Stimulated activated CD4-positive, alpha-beta T cell treated with anti-CD3 and anti-CD28 coated beads, Interleukin-1b, Interleukin-23, amount 100 ng/mL, for 4 hours (primary cell): ENCODE measurements at regions not wholly inside any gene's neighbourhood (a gene's known extent, or its start where the extent isn't known, plus 50 kb on each side); places are given as distances from the start of the nearest gene placed in this dataset.
A peak's percentile ranks its signal among the peaks of the same experiment; 100 is the strongest.
"Not testable (repeated sequence)": the region's sequence is repeated elsewhere in the genome, so short reads cannot be mapped to it uniquely, and the experiment has no call there.

ENCODE experiments used
- DNase-seq, 2 donors: peaks; one replicate each; pipeline ENCODE4 v3.0.0-alpha.2; 2020; ENCODE audit warnings: low read depth in 2 of 2

DNA sequence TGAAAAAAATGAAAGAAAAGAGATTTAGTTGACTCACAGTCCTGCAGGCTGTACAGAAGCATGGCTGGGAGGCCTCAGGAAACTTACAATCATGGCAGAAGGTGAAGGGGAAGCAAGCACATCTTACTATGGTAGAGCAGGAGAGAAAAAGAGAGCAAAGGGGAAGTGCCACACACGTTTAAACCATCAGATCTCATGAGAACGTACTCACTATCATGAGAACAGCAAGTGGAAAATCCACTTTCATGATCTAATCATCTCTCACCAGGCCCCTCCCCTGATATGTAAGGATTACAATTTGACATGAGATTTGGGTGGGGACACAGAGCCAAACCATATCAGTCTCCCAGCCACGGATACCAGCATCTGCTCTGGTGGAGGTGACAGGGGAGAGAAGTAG, 50.8 kb upstream of the CPOX start:
- DNase-seq: no peak

DNA sequence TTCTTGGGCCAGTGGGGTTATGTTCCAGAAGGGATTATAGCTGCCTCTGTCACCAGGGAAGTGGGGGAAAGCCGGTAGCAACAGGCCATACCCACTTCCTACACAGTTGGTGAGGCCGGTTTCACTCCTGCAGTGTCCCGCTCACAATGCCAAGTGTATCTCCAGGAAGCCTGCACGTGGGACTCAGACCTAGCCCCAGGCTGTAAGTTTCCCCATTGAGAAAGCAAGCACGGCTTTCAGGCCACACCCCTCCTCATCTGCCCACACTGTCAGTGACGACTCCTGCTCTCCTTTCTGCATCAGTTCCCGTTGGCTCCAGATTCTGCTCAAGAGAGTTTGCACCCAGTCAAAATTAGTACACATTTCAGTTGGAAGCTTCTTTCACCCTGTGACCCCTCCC, 51.6 kb upstream of the CPOX start:
- no peak for DNase-seq

DNA sequence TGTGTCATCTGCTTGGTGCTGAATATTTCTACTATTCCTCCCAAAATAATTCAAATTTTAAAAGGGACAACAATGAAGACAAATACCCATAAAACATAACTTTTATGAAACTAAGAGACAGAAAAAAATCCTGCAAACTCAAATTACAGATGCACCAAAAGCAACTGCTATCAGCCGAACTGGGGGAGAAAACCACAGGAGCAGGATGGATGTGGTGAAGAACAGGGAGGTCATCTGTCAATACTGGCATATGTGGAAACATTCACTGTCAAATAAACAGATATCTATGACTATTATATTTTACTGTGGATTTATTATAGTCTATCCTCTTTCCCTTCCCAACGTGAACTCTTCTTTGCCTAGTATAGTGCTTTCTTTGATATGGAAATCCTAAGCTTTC, 53.3 kb upstream of the CPOX start:
- no peak for DNase-seq

DNA sequence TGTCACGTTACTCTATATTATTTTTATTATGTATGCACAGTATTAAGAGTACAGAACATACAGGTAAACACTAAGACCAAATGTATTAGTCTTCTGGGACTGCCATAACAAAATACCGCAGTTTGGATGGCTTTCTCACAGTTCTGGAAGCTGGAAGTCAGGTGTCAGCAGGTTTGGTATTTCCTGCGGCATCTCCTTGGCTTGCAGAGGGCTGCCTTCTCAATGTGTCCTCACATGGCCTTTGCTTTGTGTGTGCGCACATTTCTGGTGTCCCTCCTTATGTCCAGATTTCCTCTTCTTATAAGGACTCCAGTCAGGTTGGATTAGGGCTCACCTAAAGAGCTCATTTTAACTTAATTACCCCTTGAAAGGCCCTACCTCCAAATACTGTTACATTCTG, 53.8 kb upstream of the CPOX start:
- DNase-seq: no peak

DNA sequence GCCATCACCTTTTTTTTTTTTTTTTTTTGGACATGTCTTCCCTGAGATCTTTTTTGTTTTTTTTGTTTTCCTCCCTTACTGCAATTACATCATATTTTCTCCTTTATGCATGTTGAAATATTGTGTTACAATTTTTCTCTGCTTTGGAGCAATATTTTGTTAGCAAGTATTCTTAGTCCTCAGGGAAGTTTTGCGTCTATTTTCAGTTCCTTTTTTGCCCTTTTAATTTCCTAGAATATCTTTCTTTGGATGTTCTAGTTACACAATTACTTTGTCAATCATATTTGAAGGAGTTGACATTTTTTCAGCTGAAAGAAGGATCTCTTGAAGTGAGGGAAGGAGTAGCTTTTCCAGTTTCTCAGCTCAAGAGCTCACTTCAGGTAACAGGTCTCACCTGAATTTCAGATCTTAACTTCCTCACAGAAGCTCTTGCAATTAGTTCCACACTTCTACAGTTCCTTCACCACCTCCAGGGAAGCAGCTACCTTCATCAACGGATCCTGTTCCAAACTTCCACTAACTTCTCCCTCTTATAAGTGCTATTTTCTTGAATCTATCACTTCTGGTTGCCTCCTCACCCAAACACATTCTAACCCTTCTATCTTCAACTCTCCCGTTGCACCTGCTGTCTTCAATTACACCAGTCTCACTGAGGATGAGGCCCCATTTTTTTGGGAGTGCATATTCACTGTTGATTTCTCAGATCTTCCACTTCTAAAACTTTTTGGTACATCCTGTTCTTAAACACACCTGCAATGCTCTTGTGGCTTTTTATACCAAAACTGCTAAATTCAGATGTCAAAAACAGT, 57.8 kb upstream of the CPOX start:
- no peak for DNase-seq

DNA sequence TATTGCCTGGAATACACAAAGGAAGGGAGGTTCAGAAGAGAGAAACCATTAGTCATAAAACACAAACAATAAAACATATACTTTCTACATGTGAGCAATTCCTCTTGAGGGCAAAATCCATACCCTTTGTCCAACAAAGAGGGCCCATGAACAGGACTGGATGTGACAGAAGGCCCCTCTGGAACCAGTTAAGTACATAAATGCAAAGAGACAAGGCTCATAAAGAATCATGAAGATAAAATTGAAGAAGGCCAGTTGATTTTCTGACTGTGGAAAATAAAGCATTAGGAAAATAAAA, 58.3 kb upstream of the CPOX start:
- no peak for DNase-seq

DNA sequence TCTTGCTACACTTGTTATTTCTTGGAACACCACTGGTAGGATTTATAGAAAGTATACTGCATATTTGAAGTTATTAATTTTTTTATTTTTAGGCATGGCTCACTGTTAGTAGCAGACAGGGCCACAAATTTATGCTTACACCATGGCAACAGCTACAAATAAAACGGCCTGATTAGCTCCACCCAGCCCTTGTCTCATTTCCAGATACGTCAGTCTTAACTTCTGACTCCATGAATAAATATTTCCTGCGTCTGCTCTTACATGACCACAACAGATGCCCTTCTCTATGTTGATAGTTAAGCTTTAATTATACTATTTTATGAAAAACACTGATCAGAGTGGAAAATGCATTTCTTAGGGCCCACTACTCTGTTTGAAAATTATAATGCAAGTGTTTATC, 62.3 kb upstream of the CPOX start:
- DNase-seq: no peak

DNA sequence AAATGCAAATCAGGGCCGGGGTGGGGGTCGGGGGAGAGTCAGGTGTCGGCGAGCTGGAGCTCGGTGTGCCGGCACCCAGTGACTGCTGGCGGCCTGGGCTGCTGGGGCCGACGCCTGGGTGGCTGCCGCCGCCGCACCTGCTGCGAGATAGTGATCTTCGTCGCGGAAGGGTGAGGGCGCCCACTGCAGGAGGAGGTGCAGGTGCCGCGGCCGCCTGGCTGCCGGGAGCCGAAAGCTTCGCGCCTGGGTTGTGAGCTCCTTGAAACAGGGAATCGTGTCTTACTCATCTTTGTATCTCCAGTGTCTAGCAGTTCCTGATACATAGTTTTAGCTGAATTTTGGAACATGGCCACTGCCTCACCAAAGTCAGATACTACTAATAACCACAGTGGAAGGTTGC, 64.0 kb upstream of the CPOX start:
- peak; percentile 8 to 18 for DNase-seq

DNA sequence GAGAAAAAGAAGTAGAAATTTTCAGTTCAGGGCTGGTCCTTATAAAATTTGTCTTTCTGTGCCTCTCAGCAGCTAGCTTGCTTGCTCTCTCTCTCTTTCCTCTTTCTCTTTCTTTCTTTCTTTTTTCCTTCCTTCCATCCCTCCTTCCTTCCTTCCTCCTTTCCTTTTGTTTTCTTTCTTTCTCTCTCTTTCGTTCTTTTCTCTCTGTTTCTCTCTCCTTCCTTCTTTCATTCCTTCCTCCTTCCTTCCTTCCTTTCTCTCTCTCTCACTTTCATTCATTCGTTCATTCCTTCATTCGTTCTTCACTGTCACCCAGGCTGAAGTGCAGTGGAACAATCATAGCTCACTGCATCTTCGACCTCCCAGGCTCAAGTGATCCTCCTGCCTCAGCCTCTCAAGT, 69.3 kb upstream of the CPOX start:
- DNase-seq: no peak

DNA sequence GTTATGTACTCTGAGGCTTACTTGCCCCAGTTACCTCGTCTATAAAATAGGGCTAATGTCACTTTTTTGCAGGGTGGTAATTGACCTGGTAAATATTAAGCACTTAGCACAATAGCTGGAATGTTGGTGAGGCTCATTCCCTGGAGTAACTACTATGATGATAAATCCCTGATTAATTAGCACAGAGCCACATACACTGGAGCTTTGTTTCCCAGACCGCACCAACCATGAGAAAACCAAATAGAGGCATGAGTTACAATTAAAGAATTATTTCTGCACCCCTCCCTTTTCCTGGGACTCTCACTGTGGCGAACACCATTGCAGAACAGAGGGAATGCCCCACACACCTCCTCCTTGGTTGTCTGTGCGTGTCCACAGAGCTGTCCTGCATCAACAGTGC, 76.6 kb upstream of the CPOX start:
- DNase-seq: no peak

DNA sequence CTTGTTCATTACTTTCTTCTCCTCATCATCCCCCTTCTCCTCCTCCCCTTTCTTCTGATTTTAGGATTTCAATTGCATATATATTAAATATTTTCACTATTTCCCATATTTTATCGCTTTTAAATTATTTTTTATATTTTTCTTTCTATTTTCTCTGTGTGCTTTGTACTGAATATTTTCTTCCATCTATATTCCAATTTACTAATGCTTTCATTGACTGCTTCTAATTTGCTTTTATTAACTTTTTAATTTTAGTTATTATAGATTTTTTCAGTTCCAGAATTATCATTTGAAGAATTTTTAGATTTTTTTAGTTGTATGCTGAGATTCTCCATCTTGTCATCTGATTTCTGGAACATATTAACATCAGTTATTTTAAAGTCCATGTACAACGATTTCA, 83.2 kb upstream of the ST3GAL6 start:
- no peak for DNase-seq

DNA sequence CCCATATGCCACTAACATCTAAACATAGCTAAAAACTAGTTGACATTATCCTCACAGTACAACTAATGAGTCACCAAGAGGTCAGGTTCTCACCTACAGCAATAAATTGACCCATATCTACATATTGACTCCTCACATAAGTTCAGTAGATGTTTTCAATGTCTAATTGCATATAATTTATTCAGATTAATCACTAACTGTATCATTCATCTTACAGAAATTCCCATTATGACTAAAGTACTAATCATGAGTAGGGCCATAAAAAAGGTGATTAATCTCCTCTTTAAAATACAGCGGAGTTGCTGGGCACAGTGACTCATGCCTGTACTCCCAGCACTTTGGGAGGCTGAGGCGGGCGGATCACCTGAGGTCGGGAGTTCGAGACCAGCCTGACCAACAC, 82.4 kb upstream of the ST3GAL6 start:
- DNase-seq: no peak

DNA sequence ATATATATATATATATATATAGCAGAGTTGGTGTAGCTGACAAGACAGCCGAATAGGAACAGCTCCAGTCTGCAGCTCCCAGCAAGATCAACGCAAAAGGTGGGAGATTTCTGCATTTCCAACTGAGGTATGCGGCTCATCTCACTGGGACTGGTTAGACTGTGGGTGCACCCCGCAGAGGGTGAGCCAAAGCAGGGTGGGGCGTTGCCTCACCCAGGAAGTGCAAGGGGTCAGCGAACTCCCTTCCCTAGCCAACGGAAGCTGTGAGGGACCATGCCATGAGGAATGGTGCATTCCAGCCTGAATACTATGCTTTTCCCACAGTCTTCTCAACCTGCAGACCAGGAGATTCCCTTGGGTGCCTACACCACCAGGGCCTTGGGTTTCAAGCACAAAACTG, 81.7 kb upstream of the ST3GAL6 start:
- DNase-seq: no peak

DNA sequence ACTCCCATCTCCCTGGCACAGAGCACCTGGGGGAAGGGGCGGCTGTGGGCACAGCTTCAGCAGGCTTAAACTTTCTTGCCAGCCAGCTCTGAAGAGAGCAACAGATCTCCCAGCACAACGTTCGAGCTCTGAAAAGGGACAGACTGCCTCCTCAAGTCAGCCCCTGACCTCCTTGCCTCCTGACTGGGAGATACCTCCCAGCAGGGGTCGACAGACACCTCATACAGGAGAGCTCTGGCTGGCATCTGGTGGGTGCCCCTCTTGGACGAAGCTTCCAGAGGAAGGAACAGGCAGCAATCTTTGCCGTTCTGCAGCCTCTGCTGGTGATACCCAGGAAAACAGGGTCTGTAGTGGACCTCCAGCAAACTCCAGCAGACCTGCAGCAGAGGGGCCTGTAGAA, 80.7 kb upstream of the ST3GAL6 start:
- not testable (repeated sequence) for DNase-seq

DNA sequence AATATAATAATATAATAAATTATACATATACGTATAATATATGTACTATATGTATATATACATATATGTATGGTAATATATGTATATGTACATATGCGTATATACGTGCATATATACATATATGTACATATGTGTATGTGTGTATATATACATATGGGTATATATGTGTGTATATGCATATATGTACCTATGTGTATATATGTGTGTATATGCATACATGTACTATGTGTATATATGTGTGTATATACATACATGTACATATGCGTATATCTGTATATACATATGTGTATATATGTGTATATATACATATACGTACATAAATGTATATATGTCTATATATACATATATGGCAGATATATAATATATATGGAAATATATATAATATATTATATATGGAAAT, 74.8 kb upstream of the ST3GAL6 start:
- DNase-seq: no peak

DNA sequence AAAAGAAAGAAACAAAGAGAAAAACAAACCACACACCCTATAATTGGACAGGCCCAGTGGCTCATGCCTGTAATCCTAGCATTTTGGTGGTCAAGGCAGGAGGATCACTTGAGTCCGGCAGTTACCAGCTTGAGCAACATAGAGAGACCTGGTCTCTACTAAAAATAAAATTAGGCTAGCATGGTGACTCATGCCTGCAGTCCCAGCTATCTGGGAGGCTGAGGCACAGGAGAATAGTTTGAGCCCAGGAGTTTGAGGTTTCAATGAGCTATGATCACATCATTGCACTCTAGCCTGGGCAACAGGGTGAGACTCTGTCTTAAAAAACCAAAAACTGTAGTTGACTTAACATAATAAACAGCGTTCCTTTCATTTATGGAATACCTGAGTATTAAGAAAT, 72.3 kb upstream of the ST3GAL6 start:
- DNase-seq: no peak

DNA sequence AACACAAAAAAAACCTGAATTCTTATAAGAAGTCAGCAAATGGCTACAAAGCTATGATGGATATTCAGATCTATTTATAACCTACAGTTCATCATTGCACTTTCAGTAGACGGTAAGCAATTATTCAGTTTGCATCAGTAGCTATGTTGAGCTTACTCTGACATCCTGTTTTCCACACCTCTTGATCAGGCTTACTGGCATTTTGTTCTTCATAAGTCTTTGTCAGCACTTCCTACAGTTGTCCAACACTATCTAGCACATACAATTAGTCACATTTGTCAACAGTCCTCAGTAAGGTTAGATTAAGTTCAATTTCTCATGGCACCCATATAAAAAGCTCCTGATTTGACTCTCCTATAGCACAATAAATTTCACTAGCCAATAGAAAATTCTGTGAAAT, 71.2 kb upstream of the ST3GAL6 start:
- DNase-seq: no peak

DNA sequence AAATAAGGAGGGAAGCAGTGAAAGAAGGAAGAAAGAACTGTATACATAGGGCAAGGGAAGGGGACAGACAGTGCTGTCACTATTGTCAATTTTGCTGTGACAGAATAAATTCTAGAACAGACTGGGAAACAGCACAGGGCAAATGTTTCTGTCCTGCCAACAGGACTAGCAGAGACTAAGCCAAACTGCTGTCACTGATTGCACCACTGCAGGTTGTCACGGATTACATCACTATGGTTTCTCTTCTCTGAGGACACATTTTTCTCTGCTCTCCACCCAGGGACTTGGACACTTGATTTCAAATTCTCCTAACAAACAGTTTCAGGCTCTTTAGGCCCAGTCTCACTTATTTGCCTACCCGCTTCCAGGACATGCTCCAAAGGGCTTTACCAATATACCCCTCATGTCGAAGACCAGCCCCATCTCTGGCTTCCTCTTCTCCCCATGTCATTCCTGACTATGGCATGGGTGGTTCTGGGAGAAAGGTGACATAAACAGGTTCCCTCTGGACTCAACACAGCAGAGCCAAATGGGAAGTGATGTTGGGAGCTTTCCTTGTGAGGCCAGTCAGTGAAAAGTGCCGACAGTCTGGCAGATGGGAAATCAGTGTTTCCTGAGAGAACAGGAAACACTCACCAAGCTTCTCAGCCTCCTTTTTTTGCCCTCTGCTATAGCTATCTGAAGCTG, 70.2 kb upstream of the ST3GAL6 start:
- DNase-seq: no peak

DNA sequence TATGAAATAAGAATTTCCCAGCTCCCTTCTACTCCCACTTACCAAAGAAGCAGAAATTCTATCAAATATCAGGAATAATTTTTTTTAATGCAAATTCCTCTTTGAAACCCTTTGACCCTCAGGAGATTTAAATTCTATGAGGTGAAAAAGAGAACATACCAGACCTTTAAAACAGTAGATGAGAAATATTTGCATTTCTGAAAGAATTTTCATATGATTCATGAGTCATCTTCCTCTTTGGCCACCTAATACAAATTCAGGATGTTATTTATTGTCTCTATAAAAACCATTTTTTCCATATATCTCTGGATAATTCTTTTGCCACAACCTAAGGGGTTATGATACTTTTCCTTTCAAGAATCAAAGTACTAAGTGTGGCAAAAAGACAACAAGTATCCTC, 67.3 kb upstream of the ST3GAL6 start:
- DNase-seq: no peak

DNA sequence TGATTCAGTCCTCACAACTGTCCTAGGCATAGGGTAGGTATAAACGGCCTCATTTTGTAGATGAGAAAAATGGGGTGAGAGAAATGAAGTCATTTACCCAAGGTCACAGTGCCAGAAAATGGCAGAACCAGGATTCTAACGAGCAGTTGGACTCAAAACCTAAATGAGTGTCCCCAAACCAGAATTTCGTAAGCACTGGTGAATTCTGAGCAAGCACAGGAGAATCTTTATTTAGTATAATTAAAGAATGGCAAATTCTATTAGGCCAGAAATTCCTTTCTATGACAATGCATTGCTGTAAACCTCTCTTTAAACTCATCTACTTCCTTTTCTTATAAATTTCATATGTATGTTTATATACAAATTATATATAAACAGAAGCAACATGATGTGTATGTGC, 66.8 kb upstream of the ST3GAL6 start:
- DNase-seq: not testable (repeated sequence)

DNA sequence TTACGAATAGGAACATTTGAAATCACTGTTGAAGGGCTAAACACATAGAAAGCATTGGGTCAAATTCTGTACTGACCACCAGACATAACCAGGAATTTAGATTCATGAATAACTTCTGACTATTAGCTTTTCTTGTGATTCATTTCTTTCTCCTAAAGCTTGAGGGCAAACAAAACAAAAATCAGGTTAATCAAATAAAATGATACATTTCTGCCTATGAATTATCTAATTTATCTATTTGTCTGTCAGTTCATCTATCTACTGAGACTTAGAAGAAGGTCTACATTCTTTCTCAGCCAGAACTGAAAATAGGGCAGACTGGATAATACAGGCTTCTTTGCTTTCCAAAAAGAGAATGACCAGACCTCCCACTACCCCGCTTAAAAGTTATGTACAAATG, 65.9 kb upstream of the ST3GAL6 start:
- no peak for DNase-seq

DNA sequence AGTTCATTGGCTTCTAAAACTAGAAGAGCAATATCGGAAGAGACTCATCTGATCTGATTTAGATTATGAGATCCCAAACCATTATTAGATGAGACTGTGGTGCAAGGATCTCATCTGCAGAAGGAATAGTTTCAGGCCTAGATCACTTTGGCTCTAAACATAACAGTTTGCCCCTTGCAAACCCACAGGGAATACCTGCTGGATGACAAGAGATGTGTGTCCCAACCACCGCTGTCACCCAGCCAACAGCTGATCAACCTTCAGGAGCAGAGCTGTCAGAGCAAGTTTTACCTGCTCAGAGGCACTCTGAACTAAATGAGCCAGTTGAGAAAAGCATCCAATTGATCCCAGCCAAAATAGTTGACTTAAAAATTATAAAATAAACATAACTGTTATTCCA, 64.0 kb upstream of the ST3GAL6 start:
- DNase-seq: no peak

DNA sequence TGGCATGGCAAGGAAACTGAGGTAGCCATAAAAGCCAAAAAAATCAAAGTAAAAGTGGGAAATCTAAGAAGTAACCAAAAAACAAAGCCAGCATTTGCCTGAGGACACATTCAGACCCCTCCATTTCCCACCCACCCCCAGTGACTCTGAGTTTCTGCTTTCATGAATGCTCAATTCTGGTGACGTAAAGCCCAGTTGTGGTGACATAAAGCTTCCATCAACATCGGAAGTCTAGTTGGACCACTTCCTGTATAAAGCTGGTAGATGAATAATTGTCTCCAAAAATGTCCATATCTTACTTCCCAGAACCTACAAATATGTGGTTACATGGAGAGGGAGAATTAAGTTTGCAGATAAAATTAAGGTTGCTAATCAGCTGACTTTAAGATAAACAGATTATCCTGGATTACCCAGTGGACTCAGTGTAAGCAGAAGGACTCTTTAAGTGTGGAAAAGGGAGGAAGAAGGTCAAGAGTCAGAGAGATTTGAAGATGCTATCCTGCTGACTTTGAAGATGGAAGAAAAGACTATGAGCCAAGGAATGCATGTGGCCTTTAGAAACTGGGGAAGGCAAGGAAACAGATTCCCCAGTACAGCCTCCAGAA, 62.0 kb upstream of the ST3GAL6 start:
- no peak for DNase-seq

DNA sequence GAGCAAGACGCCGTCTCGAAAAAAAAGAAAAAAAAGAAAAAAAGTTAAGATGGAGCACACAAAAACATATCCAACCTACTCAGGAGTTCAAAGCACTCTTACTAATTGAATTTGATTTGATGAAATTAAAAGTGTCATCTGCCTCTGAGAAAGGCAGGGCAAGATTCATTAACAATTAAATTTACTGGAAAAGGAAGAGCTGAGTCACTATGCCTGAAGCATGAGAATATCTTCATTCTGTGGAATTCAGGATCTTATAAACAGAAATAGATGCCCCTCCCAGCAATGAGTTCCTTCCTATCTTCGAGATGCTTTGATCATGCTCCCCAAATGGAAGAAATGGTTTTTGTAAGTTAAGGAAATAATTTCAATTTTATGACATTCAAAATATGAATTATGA, 61.0 kb upstream of the ST3GAL6 start:
- DNase-seq: no peak
